HG03460 (cell line): ENCODE measurements at regions not wholly inside any gene's neighbourhood (a gene's known extent, or its start where the extent isn't known, plus 50 kb on each side); places are given as distances from the start of the nearest gene placed in this dataset.
"Not testable (repeated sequence)": the region's sequence is repeated elsewhere in the genome, so short reads cannot be mapped to it uniquely, and the experiment has no call there.

Experiments
- ATAC-seq: cut with Tn5 transposase; IDR thresholded peaks from one replicate; pipeline ENCODE4 v1.9.1; 2021; ENCODE audit not compliant: unreplicated experiment

- no peak for ATAC-seq
Observed at GRCh38 chr10:36462194-36462593, 663.2 kb upstream of the ANKRD30A start.

- not testable (repeated sequence) for ATAC-seq
Observed at GRCh38 chr10:36458437-36458836, 667.0 kb upstream of the ANKRD30A start.

DNA sequence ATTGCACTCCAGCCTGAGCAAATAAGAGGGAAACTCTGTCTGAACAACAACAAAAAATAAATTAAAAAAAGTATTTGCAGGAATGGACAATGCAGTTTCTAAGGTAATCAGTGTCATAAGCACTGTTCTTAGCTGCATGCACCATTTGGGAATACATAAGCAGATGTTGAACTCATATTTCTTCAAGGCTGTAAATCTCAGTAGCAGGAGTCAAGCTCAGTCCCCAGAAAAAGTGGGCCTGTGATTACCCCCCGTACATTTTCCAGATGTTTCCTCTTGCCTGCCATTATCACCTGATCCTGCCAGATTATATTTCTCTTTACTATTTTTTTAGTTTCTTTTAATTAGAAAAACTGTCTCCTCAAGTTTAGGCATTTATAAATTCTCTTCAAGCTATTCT, 667.6 kb upstream of the ANKRD30A start:
- no peak for ATAC-seq

DNA sequence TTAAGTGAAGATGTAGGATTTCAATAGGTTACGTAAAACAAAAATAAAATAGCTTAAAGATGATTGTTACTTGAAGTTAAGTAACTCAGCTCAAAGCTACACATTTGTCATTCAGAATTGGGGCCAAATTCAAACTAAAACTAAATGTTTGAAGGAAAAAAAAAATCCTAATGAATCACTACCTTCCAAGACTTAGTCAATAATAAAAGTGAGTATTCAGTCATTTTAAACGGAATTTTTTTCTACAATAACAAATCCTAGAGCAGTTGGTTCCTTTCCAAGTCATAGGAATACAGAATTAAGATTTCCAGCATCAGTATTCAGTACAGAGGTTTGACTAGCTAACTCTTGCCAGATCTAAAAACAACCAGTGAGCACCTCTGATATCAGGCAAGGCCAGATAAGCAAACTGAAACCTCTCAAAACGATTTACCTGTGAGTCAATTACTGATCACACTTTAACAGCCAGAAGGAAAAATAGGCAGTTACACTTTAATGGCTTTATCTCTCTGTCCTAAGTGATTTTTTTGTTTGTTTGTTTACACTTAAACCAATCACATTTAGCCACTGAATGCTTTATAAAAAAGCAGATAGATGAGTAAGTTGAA, 669.8 kb upstream of the ANKRD30A start:
- no peak for ATAC-seq

DNA sequence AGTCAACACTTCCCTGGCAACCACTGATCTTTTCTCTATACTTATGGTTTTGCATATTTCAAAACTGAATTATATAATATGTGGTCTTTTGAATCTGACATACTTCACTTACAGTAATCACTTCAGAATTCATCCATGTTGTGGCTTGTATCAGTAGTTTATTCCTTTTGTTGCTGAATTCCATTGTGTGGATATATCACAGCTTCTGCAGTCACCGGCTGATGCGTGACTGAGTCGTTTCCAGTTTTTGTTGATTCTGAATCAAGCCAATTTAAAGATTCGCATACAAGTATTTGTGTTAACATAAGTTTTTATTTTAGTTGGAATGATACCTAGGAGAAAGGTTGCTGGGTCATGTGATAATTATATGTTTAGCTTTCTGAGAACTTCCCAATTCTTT, 672.5 kb upstream of the ANKRD30A start:
- ATAC-seq = no peak

DNA sequence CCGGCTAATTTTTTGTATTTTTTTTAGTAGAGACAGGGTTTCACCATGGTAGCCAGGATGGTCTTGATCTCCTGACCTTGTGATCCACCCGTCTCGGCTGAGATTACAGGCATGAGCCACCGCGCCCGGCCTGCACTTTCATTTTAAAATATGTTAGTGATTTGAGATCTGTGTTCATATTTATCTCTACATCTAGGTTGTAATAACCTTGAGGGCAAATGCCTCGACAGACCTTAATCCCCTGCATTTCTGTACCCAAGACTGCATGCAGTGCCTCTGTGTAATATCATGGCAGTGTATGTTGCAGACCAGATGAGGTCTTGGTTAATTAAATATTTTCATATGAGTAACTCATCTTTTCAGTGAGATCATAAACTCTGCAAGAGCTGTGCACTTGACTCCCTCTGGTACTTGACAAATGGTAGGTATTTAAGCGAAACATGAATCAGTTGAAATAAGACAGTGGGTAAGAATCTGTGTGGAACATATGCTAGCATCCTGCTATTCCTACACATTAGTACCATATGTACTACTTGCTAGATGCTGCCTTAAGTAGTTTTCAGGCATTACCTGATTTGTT, 673.9 kb upstream of the ANKRD30A start:
- no peak for ATAC-seq

DNA sequence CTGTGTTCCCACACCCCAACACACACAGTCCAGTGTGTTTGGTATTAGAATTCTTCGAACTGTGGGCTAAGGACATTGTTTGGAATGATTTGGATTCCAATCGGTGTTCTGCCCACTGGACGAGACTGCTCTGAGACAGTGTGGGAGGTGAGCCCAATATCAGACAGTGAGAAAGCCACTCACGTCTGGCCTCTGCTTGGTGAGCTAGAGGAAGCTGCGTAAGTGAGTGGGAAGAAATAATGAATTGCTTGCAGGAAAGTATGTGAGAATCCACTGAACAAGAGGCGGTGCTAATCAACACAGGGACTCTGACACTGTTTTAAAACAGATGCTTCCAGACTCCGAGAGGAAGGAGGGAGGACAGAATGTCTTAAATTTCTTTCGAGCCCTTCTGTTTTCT, 675.0 kb upstream of the ANKRD30A start:
- no peak for ATAC-seq

DNA sequence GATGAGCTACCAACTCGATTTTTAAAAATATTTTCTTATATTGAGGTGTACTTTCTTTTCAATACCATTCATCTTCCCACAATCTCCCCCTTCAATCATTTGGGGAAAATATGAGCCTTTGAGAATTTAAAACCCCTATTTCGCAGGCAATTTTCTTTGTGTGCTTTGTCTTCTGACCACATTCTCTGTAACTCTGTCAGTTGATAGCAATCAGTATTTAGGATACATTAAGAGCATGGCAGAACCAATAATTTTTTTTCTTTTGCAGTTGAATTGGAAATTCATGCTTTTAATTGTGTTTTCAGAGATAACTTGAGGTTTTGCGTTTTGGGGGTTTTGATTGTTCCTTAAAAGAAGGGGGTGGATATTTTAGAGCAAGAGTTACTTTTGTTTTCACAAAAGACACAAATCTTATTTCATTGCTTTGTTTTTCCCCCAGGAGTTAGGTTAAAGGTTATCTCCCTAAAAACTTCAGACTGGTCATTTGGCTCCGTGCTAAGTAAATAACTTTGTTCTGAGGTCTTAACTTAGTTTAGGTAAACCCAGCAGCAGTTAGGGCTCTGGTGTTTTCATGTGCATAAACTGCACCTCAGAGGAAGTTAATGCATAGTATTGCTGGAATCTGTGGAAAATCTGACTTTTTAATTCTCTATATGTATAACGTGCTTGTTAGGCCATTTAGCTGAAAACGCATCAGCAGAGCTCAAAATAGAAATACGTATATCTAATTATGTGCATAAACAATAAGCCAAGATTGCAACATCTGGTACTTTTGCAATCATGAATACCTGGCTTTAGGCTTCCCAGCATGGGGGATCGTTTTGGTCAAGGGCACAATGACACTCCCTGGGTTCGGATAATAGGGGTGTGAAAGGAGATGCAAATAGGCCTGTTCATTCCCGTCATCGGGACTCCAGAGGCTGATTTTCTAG, 676.4 kb upstream of the ANKRD30A start:
- ATAC-seq = no peak

- no peak for ATAC-seq
Observed at GRCh38 chr10:36446881-36447280, 678.5 kb upstream of the ANKRD30A start.

DNA sequence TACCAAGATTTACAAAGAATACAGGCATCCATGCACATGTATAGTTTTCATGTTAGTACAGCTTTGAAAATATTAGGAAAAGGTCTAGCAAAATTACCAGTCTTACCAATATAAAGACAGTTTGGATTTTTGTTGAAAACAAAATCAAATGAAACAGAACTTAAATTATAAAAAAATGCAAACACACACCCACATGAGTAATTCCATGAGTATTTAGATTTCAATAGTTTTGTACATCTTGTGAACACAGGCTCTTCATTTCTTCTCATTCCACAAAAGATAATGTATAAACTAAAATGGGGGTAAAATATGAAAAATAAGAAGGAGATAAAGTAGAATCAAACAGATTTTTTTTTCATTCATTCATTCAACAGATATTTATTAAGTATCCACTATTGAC, 682.2 kb upstream of the ANKRD30A start:
- no peak for ATAC-seq

DNA sequence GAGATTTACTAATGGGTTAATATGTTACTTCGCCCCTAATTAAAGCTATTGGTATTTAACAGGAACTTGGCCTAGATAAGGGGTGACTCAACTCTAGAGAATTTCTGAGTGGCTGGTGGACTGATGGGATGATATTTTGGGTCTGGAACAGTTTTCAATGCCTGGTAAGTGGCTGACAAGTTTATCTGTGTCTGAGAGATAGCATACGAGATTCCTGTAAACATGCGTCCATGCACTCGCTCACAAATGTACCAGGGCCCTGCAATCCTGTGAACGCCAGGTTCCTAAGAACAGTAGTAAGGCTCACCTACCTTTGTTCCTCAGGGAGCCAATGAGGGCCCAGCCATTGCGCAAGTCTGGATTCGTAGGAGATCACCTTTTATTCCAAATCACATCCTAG, 683.8 kb upstream of the ANKRD30A start:
- ATAC-seq = no peak

DNA sequence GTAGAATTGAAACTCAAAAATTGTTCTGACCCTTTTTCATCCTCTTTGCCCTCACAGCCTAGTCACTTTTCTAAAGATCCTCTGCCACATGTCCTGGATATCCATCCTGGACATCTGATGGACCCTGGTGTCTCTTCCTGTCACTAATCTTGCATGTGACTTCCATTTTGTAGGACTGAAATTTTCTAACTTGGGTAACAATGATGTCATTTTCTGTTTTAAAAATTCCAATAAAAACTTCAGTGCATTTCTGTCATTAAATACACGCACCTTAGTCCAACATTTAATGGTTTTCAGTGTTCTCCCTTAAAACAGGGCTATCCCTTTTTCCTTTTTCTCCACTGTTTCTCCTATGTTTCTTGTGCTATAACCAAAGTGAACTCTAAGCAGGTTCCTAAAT, 684.9 kb upstream of the ANKRD30A start:
- ATAC-seq = no peak

- ATAC-seq = no peak
Observed at GRCh38 chr10:36437367-36437766, 688.0 kb upstream of the ANKRD30A start.

DNA sequence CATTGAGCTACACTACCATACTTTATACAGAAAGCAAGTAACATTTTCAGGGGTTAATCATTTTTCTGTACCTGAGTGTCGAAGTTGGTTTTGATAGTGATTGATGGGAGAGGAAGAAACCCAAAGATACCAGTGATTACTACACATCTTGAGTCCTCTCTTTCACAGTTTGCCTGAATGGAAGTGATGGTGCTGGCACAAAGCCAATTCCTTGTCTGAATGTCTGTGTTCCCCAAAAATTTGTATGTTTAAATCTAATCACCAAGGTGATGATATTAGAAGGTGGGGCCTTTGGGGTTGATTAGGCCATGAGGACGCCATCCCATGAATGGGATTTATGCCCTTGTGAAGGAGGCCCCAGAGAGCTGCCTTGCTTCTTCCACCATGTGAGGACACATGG, 696.9 kb upstream of the ANKRD30A start:
- no peak for ATAC-seq

DNA sequence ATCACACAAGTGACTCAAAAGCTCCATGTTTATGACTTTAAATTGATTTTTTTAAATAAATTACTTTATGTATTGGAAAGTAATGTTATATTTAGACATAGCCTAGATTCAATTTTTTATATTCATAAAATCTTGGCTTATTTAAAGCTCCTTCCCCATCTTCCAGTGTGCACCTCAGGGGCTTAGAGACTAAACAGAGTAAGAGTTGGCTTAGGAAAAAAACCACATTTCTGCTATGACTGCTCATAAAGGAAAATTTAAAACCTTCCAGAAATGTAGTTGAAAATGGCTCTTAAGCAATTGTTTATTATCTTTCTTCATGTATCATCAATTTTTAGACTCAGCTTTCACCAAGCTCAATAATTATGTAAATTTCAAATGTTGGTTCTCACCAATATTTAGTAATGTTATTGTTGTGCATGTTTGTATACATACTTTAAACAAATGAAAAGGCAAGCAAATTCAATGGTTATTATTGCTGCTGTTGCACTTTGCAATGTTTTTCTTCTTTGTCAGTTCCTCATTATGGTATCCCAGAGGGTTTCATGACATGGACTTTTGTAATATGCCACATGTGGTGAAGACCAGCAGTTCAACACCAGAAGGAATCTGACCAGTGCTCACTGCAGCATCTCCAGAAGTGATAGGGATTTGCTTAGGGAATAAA, 700.1 kb upstream of the ANKRD30A start:
- ATAC-seq = no peak

DNA sequence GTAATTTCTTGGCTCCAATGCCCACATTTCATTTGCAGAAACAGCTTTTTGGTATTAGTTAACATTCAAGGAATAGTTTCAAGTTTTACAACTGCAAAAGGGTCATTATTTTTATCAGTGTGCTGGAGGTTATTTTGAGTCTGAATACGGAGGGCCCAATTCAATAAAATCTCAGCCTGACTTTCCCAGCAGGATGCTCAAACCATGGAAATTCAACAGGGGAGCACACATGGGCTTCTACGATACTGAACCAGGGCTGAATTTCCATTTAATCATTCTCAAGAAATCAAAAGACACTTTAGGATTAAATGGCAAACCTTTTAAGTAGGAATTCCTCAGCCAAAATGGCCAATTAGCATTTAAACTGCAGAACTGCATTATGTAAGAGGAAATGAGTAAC, 700.9 kb upstream of the ANKRD30A start:
- no peak for ATAC-seq

- ATAC-seq = no peak
Observed at GRCh38 chr10:36423821-36424248, 701.6 kb upstream of the ANKRD30A start.

DNA sequence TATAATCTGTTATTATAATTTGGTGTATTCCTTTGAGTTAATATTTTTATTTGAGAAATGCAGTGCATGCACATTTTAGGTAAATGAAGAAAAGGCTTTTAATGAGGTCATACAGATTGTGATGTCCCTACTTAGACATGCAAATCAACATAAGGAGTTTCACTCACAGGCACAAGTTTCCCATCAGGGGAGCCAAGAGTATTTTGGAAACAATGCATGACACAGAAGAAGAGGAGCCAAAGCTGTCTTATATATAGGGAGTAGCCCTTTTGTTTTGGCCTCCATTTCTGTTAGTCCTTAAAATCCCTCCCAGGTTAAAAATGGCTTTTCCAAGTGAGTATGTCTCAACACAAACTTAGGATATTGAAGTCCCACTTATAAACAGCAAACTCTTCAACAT, 703.4 kb upstream of the ANKRD30A start:
- no peak for ATAC-seq

- no peak for ATAC-seq
Observed at GRCh38 chr10:36416513-36416912, 708.9 kb upstream of the ANKRD30A start.

- ATAC-seq = no peak
Observed at GRCh38 chr10:36412942-36413341, 712.5 kb upstream of the ANKRD30A start.

GRCh38 chr10:36400238-36400637, 725.2 kb upstream of the ANKRD30A start:
- not testable (repeated sequence) for ATAC-seq

DNA sequence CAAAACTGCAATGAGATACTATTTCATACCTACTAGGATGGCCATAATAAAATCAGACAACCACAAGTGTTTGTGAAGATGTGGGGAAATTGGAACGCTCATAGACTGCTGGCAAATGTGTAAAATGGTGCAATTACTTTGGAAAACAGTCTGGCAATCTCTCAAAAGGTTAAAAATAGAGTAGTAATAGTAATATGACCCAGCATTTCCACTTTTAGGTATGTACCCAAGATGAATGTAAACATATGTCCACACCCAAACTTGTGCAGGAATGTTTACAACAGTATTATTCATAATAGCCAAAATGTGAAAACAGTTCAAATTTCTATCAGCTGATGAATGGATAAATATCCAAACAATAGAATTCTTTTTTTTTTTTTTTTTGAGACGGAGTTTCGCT, 731.6 kb upstream of the ANKRD30A start:
- ATAC-seq = no peak
